Smooth muscle cell (in vitro differentiated cells): ENCODE measurements at regions not wholly inside any gene's neighbourhood (a gene's known extent, or its start where the extent isn't known, plus 50 kb on each side); places are given as distances from the start of the nearest gene placed in this dataset.
A peak's percentile ranks its signal among the peaks of the same experiment; 100 is the strongest.
"Not testable (repeated sequence)": the region's sequence is repeated elsewhere in the genome, so short reads cannot be mapped to it uniquely, and the experiment has no call there.

ENCODE experiments used
- DNase-seq: peaks from one replicate; lab custom pipeline; 2025; ENCODE audit not compliant: unreplicated experiment; lab: John Stamatoyannopoulos, UW
- H2AFZ ChIP-seq: fragments of 200-600 bp; sonication (generic); 2 replicates; pipeline ENCODE4 v1.6.0; 2016; ENCODE audit warnings: antibody characterized with exemption, low read depth, mild to moderate bottlenecking
- H3F3A ChIP-seq: fragments of 200-600 bp; sonication (generic); 2 replicates; pipeline ENCODE4 v1.6.0; 2017; ENCODE audit warnings: antibody characterized with exemption, low read depth
- H3K27ac ChIP-seq: fragments of 200-600 bp; sonication (generic); 2 replicates; pipeline ENCODE4 v1.5.1; 2016; ENCODE audit warnings: low read depth, mild to moderate bottlenecking
- H3K27me3 ChIP-seq: fragments of 200-600 bp; sonication (generic); 2 replicates; pipeline ENCODE4 v1.6.1; 2016; ENCODE audit warnings: low read depth, mild to moderate bottlenecking
- H3K36me3 ChIP-seq: fragments of 200-600 bp; sonication (generic); 2 replicates; pipeline ENCODE4 v1.5.1; 2016; ENCODE audit warnings: low read depth
- H3K4me1 ChIP-seq: fragments of 200-600 bp; sonication (generic); 2 replicates; pipeline ENCODE4 v1.5.1; 2016; ENCODE audit warnings: low read depth
- H3K4me2 ChIP-seq: fragments of 200-600 bp; sonication (generic); 2 replicates; pipeline ENCODE4 v1.6.0; 2016; ENCODE audit warnings: mild to moderate bottlenecking
- H3K4me3 ChIP-seq: fragments of 200-600 bp; sonication (generic); 2 replicates; pipeline ENCODE4 v1.5.1; 2016; ENCODE audit warnings: mild to moderate bottlenecking
- H3K79me2 ChIP-seq: fragments of 200-600 bp; sonication (generic); 2 replicates; pipeline ENCODE4 v1.6.0; 2016; ENCODE audit warnings: low read depth, mild to moderate bottlenecking
- H3K9ac ChIP-seq: fragments of 200-600 bp; sonication (generic); 2 replicates; pipeline ENCODE4 v1.6.0; 2016; ENCODE audit warnings: low read depth
- H3K9me3 ChIP-seq: fragments of 200-600 bp; sonication (generic); replicated peaks from 2 replicates; pipeline ENCODE4 v1.5.1; 2016; ENCODE audit warnings: low read depth
- H4K20me1 ChIP-seq: fragments of 200-600 bp; sonication (generic); 2 replicates; pipeline ENCODE4 v1.6.0; 2016; ENCODE audit warnings: low read depth
- WGBS: methylation state at CpG from one replicate; pipeline ENCODE4 v1.1.7; 2016; ENCODE audit warnings: low lambda C conversion rate; 5-methylcytosine and 5-hydroxymethylcytosine counted together
- TF ChIP-seq, protein P1 (sequence below): fragments of 200-600 bp; sonication (generic); IDR thresholded peaks from 2 replicates; pipeline ENCODE4 v1.5.1; 2017; ENCODE audit warnings: borderline replicate concordance, mild to moderate bottlenecking, antibody characterized with exemption; ENCODE audit not compliant: insufficient read depth, poor library complexity, severe bottlenecking

DNA sequence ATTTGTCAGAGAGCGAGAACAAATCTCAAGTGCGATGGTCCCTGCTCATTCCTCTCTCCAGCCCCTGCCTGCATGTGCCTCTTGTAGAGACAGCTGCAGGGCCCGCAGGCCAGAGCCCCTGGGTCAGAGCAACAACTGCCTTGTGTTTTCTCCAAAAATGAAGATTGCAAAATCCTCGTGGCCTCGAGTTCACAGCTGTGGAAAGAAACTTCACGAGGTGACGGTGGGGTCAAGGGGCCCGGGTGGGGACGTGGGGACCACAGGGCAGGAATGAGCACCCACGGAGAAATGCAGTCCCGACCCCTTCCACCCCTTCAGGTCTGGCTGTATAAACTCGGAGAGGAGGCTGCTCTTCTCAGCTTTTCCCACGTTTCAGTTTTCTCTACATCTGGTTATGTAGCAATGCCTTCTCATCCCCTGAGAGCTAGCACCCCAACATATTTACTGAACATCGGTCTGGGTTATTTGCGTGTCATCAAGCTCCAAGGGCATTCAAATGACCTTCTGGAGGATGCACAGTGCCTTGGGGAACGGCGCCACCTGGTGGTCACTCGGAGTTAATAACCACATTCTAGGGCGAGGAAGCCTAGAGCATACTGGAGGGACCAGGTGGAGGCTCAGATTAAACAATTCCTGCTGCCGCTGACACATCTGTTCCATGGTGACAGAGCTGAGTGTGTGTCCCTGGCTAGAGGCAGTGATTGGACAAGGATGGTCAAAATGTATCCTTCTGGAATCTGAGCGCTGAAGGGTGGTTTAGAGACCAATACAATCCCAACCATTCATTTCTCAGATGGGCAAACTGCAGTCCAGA lies 91.4 kb upstream of the CYRIA start:
- DNase-seq: peak; percentile 21
- WGBS: 40% methylated on average over 21 of the region's 21 CpGs
- no peaks in the 10 kb centered on the region for H4K20me1 ChIP-seq
- no peak overlapping the region for H3K9ac ChIP-seq
- no peak overlapping the region for H2AFZ ChIP-seq
- no peak overlapping the region for H3K4me3 ChIP-seq
- H3K79me2 ChIP-seq: no peaks in the 10 kb centered on the region
- no peaks in the 10 kb centered on the region for H3F3A ChIP-seq
- H3K36me3 ChIP-seq: no peaks in the 10 kb centered on the region
- no peaks in the 10 kb centered on the region for H3K27me3 ChIP-seq
- H3K27ac ChIP-seq: no peak overlapping the region
- H3K4me1 ChIP-seq: no peaks in the 10 kb centered on the region
- H3K4me2 ChIP-seq: no peak overlapping the region
- TF ChIP-seq, protein P1, sequence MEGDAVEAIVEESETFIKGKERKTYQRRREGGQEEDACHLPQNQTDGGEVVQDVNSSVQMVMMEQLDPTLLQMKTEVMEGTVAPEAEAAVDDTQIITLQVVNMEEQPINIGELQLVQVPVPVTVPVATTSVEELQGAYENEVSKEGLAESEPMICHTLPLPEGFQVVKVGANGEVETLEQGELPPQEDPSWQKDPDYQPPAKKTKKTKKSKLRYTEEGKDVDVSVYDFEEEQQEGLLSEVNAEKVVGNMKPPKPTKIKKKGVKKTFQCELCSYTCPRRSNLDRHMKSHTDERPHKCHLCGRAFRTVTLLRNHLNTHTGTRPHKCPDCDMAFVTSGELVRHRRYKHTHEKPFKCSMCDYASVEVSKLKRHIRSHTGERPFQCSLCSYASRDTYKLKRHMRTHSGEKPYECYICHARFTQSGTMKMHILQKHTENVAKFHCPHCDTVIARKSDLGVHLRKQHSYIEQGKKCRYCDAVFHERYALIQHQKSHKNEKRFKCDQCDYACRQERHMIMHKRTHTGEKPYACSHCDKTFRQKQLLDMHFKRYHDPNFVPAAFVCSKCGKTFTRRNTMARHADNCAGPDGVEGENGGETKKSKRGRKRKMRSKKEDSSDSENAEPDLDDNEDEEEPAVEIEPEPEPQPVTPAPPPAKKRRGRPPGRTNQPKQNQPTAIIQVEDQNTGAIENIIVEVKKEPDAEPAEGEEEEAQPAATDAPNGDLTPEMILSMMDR: peak; percentile 90
- no peaks in the 10 kb centered on the region for H3K9me3 ChIP-seq

DNA sequence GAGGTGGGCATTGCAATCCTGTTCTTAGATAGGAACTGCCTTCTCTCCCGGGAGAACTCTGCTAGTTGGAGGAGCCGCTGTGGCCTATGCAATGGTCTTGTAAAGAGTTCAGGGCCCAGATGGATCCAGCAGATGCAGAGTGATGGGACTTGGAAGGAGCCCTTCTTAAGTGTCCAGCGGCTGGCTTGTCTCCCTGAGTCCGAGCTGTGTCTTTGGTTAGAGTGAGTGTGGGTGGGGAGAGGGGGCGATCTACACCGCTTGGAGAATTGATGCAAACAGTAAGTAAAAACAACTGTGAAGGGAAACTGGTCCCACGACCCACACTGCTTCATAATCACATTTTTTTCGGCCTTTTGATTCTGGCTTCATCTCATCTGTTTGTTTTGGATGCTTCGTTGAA lies 89.8 kb upstream of the CYRIA start:
- Histone ChIP-seq H3K79me2 (no peaks in the 10 kb centered on the region), H3F3A (no peaks in the 10 kb centered on the region), H3K4me1 (no peaks in the 10 kb centered on the region), H3K9me3 (no peaks in the 10 kb centered on the region), H3K36me3 (no peaks in the 10 kb centered on the region), H3K9ac (no peak overlapping the region), H3K27ac (no peak overlapping the region), H3K4me2 (no peak overlapping the region), H4K20me1 (no peaks in the 10 kb centered on the region), H3K27me3 (no peaks in the 10 kb centered on the region), H3K4me3 (no peak overlapping the region), H2AFZ (no peak overlapping the region)
- WGBS: 86% methylated on average over 9 of the region's 9 CpGs
- TF ChIP-seq, protein P1: no peak
- no peak for DNase-seq

DNA sequence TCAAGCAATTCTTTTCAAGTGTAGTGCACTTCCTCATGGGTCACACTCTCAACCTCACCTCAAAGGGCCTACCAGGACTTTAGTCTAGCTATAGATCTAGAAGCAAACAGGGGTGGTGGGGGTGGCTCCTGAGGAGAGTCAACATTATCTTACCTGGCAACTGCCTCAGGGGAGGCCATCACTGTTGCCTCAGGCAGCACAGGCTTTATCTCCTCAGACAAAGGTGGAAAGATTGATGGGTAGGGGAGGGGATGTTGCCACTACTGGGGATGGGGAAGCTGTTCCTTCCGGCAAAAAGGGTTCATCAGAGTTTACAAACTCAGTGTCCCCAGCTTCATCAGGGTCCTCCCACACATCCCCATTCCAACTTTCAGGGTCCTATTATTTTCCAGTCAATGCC lies 87.4 kb upstream of the CYRIA start:
- not testable (repeated sequence) for H3K79me2 ChIP-seq
- 92% methylated on average over 1 of the region's 1 CpG for WGBS

DNA sequence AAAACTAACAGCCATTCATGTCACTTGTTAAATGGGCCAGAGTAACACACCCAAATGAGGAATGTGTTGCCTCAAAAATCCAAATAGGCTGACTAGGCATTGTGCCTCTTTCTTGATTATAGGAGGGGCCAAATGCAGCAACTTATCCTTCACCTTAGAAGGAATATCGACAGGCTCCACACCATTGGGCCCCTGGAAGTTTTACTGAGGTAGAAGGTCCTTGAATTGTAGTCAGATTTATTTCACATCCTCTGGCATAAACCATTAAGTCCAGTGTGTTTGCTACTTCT lies 85.2 kb upstream of the CYRIA start:
- not testable (repeated sequence) for H2AFZ ChIP-seq, H3K27ac ChIP-seq, H3K79me2 ChIP-seq, H4K20me1 ChIP-seq, H3K27me3 ChIP-seq, DNase-seq, H3K4me1 ChIP-seq, H3K4me3 ChIP-seq, H3K9ac ChIP-seq, H3K4me2 ChIP-seq, H3K36me3 ChIP-seq, H3F3A ChIP-seq, H3K9me3 ChIP-seq
- 93% methylated on average over 1 of the region's 1 CpG for WGBS

More for the DNA sequence above, 87.4 kb upstream of the CYRIA start:
- H3F3A ChIP-seq, H3K27ac ChIP-seq, H3K9ac ChIP-seq, H3K4me1 ChIP-seq, H3K36me3 ChIP-seq, H4K20me1 ChIP-seq, H3K9me3 ChIP-seq, H2AFZ ChIP-seq, H3K27me3 ChIP-seq, H3K4me3 ChIP-seq, H3K4me2 ChIP-seq, DNase-seq: not testable (repeated sequence)
